Astrocyte of the spinal cord (primary cell): ENCODE measurements at regions not wholly inside any gene's neighbourhood (a gene's known extent, or its start where the extent isn't known, plus 50 kb on each side); places are given as distances from the start of the nearest gene placed in this dataset.
A peak's percentile ranks its signal among the peaks of the same experiment; 100 is the strongest.

ENCODE experiments used
- DNase-seq: peaks from one replicate; pipeline ENCODE4 v3.0.0; 2011; ENCODE audit warnings: low read depth, low spot score
- H3K4me3 ChIP-seq: 2 replicates; pipeline ENCODE4 v1.5.1; 2011; ENCODE audit warnings: low read depth, mild to moderate bottlenecking, low read length, moderate library complexity
- CTCF ChIP-seq: IDR thresholded peaks from 2 replicates; pipeline ENCODE4 v1.5.1; 2012; ENCODE audit warnings: low read depth, mild to moderate bottlenecking, low read length, inconsistent platforms
- in situ Hi-C: cut with HindIII; loops from 2 replicates; pipeline ENCODE4 v1.10.0; 2017; ENCODE audit warnings: low sequenced_read_pairs

GRCh38 chr6:155943635-155944034, 488.0 kb upstream of the NOX3 start:
- TF ChIP-seq CTCF: no peak
- in situ Hi-C loops: no loop called here
- DNase-seq: peak; percentile 8
- no peak overlapping the region for H3K4me3 ChIP-seq

DNA sequence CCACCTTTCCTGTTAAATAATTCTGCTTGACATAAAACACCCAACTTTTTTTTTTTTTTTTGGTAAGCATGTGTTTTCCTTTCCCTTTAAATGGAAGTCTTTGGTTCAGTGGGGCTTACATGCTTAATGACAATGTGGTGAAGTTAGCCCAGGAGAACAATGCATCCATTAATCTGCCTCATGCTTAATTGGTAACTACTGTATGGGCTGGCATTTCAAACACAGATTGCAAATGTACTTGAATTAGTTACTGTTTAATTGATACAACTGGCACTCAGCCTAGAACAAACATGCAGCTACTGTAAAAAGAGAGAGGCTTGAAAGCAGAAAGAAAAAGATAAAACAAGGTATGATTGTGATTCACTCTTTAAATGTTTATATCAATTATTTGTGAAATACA, 483.6 kb upstream of the NOX3 start:
- H3K4me3 ChIP-seq: no peak overlapping the region
- in situ Hi-C loops: no loop called here
- no peak for TF ChIP-seq CTCF
- DNase-seq: no peak

- no peak for TF ChIP-seq CTCF
- DNase-seq: no peak
- in situ Hi-C loops: no loop called here
- H3K4me3 ChIP-seq: no peak overlapping the region
Measured at GRCh38 chr6:155936551-155936950, 480.9 kb upstream of the NOX3 start.

DNA sequence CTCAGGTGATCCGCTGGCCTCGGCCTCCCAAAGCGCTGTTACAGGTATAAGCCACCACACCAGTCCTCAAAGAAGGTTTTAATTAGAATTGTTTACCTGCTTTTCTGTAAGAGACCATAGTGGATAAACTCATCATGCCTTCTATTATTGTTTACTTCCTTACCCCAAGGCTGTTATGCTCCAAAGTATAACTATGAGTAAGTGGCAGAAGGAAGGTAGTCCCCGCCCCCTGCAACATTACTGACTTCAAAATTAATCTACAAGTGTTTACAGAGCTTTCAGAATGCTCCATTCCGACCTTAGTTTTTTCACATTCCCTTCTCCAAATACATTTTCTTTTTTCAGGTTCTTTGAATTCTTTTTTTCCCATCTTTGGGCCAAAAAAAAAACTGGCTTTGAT, 480.5 kb upstream of the NOX3 start:
- no peak for DNase-seq
- in situ Hi-C loops: no loop called here
- no peak overlapping the region for H3K4me3 ChIP-seq
- no peak for TF ChIP-seq CTCF

DNA sequence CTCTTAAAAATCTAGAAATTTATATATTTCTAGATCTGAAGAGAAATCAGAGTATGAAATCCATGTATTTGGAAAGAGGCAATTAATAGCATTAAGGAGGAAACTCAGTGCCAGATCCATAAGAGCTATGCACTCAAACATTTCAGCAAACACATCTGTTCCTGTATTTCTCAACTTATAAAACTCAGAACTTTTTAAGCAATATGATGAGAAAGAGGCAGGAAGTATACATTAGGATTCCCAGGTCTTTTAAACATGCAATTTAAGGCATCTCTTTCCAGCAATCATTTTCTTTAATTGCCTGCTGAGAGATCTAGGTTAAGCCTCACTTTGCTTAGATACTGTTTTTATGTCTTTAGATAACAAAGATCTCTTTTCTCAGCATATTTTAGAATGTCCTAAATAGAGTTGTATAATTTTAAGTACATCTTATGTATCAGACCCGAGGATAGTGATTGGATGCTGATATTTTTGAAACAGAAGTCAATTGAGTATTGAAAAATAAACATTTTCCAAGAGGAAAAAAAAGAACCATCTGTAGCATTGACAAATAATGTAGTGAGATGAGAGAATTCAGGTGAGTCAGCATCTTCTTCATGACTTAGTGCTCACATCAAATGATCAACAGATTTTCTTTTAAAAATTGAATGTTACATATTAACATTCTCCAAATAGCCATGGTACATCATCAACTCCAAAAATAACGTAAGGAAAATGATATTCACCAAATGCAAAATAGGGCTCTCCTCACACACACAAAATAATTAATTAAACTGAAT, 461.4 kb upstream of the NOX3 start:
- TF ChIP-seq CTCF: no peak
- in situ Hi-C loops: no loop called here
- H3K4me3 ChIP-seq: no peak overlapping the region
- no peak for DNase-seq

GRCh38 chr6:155915651-155916050, 460.0 kb upstream of the NOX3 start:
- no peak for DNase-seq
- in situ Hi-C loops: no loop called here
- TF ChIP-seq CTCF: no peak
- no peak overlapping the region for H3K4me3 ChIP-seq
